Vagina (tissue), 2 donors: ENCODE measurements at regions not wholly inside any gene's neighbourhood (a gene's known extent, or its start where the extent isn't known, plus 50 kb on each side); places are given as distances from the start of the nearest gene placed in this dataset.

Experiments used
- CTCF ChIP-seq, 3 experiments: fragments of 450-650 bp in 2 of 3; fragments of 200-600 bp in 1 of 3; sonication (generic) in 1 of 3; IDR thresholded peaks; one replicate each; pipeline ENCODE4 v1.5.1; 2017 to 2019; ENCODE audit warnings: antibody characterized with exemption in 3 of 3, mild to moderate bottlenecking in 2 of 3, moderate library complexity in 2 of 3
- POLR2A ChIP-seq, 2 donors: fragments of 450-650 bp; IDR thresholded peaks; one replicate each; pipeline ENCODE4 v1.6.1; 2017; ENCODE audit warnings: antibody characterized with exemption in 2 of 2, mild to moderate bottlenecking in 2 of 2, moderate library complexity in 2 of 2
- POLR2AphosphoS5 ChIP-seq, 2 donors: sonication (generic); formaldehyde crosslinking; IDR thresholded peaks; one replicate each; pipeline ENCODE4 v1.9.0; 2017; ENCODE audit warnings: antibody characterized with exemption in 2 of 2, mild to moderate bottlenecking in 2 of 2, low read depth in 1 of 2; ENCODE audit not compliant: insufficient read depth in 1 of 2

DNA sequence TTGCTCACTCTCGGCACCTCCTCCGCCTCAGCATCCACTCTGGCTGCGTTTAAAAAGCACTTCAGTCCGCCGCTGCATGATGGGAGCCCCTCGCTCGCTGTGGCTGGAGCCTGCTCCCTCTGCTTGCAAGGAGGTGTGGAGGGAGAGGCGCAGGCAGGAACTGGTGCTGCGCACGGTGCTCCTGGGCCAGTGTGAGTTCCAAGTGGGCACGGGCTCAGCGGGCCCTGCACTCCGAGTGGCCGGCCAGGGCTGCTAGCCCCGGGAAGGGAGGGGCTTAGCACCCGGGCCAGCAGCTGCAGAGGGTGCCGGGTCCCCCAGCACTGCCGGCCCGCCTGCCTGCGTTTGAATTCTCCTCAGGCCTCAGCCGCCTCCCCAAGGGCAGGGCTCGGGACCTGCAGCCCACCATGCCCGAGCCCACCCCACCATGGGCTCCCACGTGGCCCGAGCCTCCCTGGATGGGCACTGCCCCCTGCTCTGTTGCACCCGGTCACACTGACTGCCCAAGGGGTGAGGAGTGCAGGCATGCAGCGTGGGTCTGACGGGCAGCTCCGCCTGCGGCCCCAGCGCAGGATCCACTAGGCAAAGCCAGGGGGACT lies 1599.5 kb downstream of the NCAM2 start:
- no peak for TF ChIP-seq CTCF (IDR thresholded peaks at IDR 0.05)
- no peak for TF ChIP-seq POLR2A (IDR thresholded peaks at IDR 0.05)
- TF ChIP-seq POLR2AphosphoS5 (IDR thresholded peaks at IDR 0.05; ENCODE audit: insufficient read depth in 1 of 2, low read depth in 1 of 2) = no peak
